Gastroesophageal sphincter (tissue), 4 donors: ENCODE measurements at regions not wholly inside any gene's neighbourhood (a gene's known extent, or its start where the extent isn't known, plus 50 kb on each side); places are given as distances from the start of the nearest gene placed in this dataset.
"Not testable (repeated sequence)": the region's sequence is repeated elsewhere in the genome, so short reads cannot be mapped to it uniquely, and the experiment has no call there.

Source experiments
- ATAC-seq: fragments of 150-250 bp; one replicate; pipeline ENCODE4 v1.9.1; 2016; ENCODE audit warnings: mild to moderate bottlenecking, moderate library complexity
- H3K27ac ChIP-seq, 4 donors: fragments of 200-600 bp; sonication (generic) in 3 of 4; 1 replicate in 3 of 4; 2 replicates in 1 of 4; pipeline ENCODE4 v1.5.1; 2016 to 2019
- H3K27me3 ChIP-seq: fragments of 200-600 bp; sonication (generic); one replicate; pipeline ENCODE4 v1.5.1; 2019
- H3K36me3 ChIP-seq, 2 donors: fragments of 200-600 bp; sonication (generic); one replicate each; pipeline ENCODE4 v1.5.1; 2019; ENCODE audit warnings: control low read depth in 1 of 2
- H3K4me1 ChIP-seq, 3 donors: fragments of 200-600 bp; sonication (generic); 1 replicate in 2 of 3; 2 replicates in 1 of 3; pipeline ENCODE4 v1.5.1; 2016 to 2019; ENCODE audit warnings: control low read depth in 2 of 3
- H3K4me3 ChIP-seq, 2 donors: fragments of 200-600 bp; sonication (generic); one replicate each; pipeline ENCODE4 v1.5.1; 2019; ENCODE audit warnings: mild to moderate bottlenecking in 1 of 2, moderate library complexity in 1 of 2
- H3K9me3 ChIP-seq, 3 donors: fragments of 200-600 bp; sonication (generic); one replicate each; pipeline ENCODE4 v1.5.1; 2017 to 2019; ENCODE audit warnings: control low read depth in 2 of 3
- CTCF ChIP-seq, 4 experiments: fragments of 200-600 bp in 2 of 4; fragments of 450-650 bp in 2 of 4; sonication (generic) in 1 of 4; IDR thresholded peaks; one replicate each; pipeline ENCODE4 v1.5.1; 2017 to 2019; ENCODE audit warnings: antibody characterized with exemption in 4 of 4, mild to moderate bottlenecking in 2 of 4, moderate library complexity in 2 of 4
- EP300 ChIP-seq: sonication (generic); formaldehyde crosslinking; IDR thresholded peaks from one replicate; pipeline ENCODE4 v1.6.1; 2017; ENCODE audit warnings: antibody characterized with exemption, mild to moderate bottlenecking
- POLR2A ChIP-seq, 2 donors: fragments of 450-650 bp; IDR thresholded peaks; one replicate each; pipeline ENCODE4 v1.6.1; 2017; ENCODE audit warnings: antibody characterized with exemption in 2 of 2, mild to moderate bottlenecking in 2 of 2, moderate library complexity in 1 of 2
- POLR2AphosphoS5 ChIP-seq: sonication (generic); formaldehyde crosslinking; IDR thresholded peaks from one replicate; pipeline ENCODE4 v1.6.1; 2017; ENCODE audit warnings: antibody characterized with exemption
- WGBS, 2 donors: methylation state at CpG; one replicate each; pipeline ENCODE4 v1.1.5; 2018; ENCODE audit warnings: low coverage in 1 of 2; 5-methylcytosine and 5-hydroxymethylcytosine counted together

- TF ChIP-seq CTCF (IDR thresholded peaks at IDR 0.05) (no peak), POLR2AphosphoS5 (no peak), EP300 (no peak), POLR2A (IDR thresholded peaks at IDR 0.05) (no peak)
- Histone ChIP-seq H3K4me1 (no peaks in the 10 kb centered on the region), H3K9me3 (peaks cover 0 to 8% (median 0%) of the 10 kb centered on the region in 3 donors), H3K27ac (no peak overlapping the region), H3K4me3 (no peak overlapping the region), H3K27me3 (no peaks in the 10 kb centered on the region), H3K36me3 (no peaks in the 10 kb centered on the region)
- no peak for ATAC-seq
Observed at GRCh38 chr16:52298769-52299168, 248.2 kb downstream of the TOX3 start.

GRCh38 chr16:52296706-52297315 is 250.1 kb downstream of the TOX3 start:
- H3K9me3 ChIP-seq, H3K27ac ChIP-seq, H3K27me3 ChIP-seq, H3K4me1 ChIP-seq, ATAC-seq, H3K36me3 ChIP-seq, H3K4me3 ChIP-seq: not testable (repeated sequence)
- WGBS, 2 donors: 63 to 76% methylated on average over 4 of the region's 4 CpGs

- Histone ChIP-seq H3K4me3 (no peak overlapping the region), H3K27me3 (no peaks in the 10 kb centered on the region), H3K4me1 (no peaks in the 10 kb centered on the region), H3K36me3 (no peaks in the 10 kb centered on the region), H3K27ac (no peak overlapping the region), H3K9me3 (peaks cover 0 to 8% (median 0%) of the 10 kb centered on the region in 3 donors)
- 63% methylated on average over 2 of the region's 2 CpGs; no CpG with 5 or more reads in 1 of the 2 donors for WGBS, 2 donors
- ATAC-seq: no peak
- TF ChIP-seq EP300 (no peak), CTCF (IDR thresholded peaks at IDR 0.05) (no peak), POLR2AphosphoS5 (no peak), POLR2A (IDR thresholded peaks at IDR 0.05) (no peak)
Observed at GRCh38 chr16:52296076-52296475, 250.9 kb downstream of the TOX3 start.

GRCh38 chr16:52294660-52295059 is 252.3 kb downstream of the TOX3 start:
- H3K9me3 ChIP-seq: peaks cover 0 to 8% (median 0%) of the 10 kb centered on the region in 3 donors
- H3K36me3 ChIP-seq: no peaks in the 10 kb centered on the region
- no peaks in the 10 kb centered on the region for H3K4me1 ChIP-seq
- no peak for ATAC-seq
- no peak for TF ChIP-seq EP300
- TF ChIP-seq POLR2A (IDR thresholded peaks at IDR 0.05): no peak
- TF ChIP-seq POLR2AphosphoS5: no peak
- TF ChIP-seq CTCF (IDR thresholded peaks at IDR 0.05): no peak
- no peaks in the 10 kb centered on the region for H3K27me3 ChIP-seq
- no peak overlapping the region for H3K27ac ChIP-seq
- H3K4me3 ChIP-seq: no peak overlapping the region
- 68 to 76% methylated on average over 3 of the region's 3 CpGs for WGBS, 2 donors

- ATAC-seq: no peak
- 43 to 61% methylated on average over 1 to 2 of the region's 2 CpGs for WGBS, 2 donors
- TF ChIP-seq POLR2A (IDR thresholded peaks at IDR 0.05): no peak
- TF ChIP-seq POLR2AphosphoS5: no peak
- no peak for TF ChIP-seq EP300
- no peak for TF ChIP-seq CTCF (IDR thresholded peaks at IDR 0.05)
Observed at GRCh38 chr16:52293204-52293603, 253.7 kb downstream of the TOX3 start.

More at GRCh38 chr16:52293204-52293603, 253.7 kb downstream of the TOX3 start:
- H3K4me3 ChIP-seq: no peak overlapping the region
- no peaks in the 10 kb centered on the region for H3K27me3 ChIP-seq
- H3K27ac ChIP-seq: no peak overlapping the region
- H3K9me3 ChIP-seq: no peaks in the 10 kb centered on the region
- H3K36me3 ChIP-seq: no peaks in the 10 kb centered on the region
- no peaks in the 10 kb centered on the region for H3K4me1 ChIP-seq
